GM21390 (cell line): ENCODE measurements at regions not wholly inside any gene's neighbourhood (a gene's known extent, or its start where the extent isn't known, plus 50 kb on each side); places are given as distances from the start of the nearest gene placed in this dataset.
"Not testable (repeated sequence)": the region's sequence is repeated elsewhere in the genome, so short reads cannot be mapped to it uniquely, and the experiment has no call there.

Experiments used
- ATAC-seq: cut with Tn5 transposase; IDR thresholded peaks from one replicate; pipeline ENCODE4 v1.9.1; 2021; ENCODE audit not compliant: unreplicated experiment

DNA sequence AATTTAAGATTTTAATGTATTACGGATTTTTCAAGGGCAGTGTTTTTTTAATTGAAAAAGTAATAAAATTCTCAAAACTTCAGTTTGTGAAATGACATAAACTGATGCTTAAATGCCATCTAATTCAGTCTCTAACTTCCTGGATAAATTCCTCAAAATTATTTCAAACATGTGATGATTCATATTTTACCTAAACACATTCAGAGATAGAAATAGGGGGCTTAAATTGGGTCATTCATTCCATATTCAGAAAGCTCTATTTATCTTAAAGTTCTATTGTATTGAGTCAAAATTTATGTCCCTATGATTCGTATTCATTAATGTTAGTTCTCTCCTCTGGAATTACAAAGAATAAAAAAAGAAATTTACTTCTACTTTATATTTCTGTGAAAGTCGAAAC is 713.6 kb upstream of the CHRM3 start:
- no peak for ATAC-seq

GRCh38 chr1:238672262-238672661 is 714.1 kb upstream of the CHRM3 start:
- no peak for ATAC-seq

- no peak for ATAC-seq
Observed at GRCh38 chr1:238664139-238664538, 722.2 kb upstream of the CHRM3 start.

GRCh38 chr1:238660849-238661248 is 725.5 kb upstream of the CHRM3 start:
- ATAC-seq, result no peak

DNA sequence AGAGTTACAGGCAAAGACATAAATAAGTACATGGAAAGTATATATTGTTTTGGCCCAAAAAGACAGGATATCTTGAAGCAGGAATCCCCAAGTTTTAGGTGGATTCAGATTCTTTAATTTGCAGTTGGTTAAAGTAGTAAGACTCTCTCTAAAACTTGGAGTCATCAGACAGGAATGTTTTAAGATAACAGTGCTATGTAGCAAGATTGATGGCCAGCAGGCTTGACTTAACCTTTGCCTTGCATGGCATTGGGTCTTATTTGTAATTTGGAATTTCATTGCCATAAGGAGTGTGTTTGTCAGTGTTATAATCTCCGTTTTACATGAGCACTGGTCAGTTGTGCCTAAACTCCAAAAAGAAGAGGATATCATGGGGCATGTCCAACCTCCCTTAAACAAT is 727.6 kb upstream of the CHRM3 start:
- ATAC-seq, result no peak

DNA sequence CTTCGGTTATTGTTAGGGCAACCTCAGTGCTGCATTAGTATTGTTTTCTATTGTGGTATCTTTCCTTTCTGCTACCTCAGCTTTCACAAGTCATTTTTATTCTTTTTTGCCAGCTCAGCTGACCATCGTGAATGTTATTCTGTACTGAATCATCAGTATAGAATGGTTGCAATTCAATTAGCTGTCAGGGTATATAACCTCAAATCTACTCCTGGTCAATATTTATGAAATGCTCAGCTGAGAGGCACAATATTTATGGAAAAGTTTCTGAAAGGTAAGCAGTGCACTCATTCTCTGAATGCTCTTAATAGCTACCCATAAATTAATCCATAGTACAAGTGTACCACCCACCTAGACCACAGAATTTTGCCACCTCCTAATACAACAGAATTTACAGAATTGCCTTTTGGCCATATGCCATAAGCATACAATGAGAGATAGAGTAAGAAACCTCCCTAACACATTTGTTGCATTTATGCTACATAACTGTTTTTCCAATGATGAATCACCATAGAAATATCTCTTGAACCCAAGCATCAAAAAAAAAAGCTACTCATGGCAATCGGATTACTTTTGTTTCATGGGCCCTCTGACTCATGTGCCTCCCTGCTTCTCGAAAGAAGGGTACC is 732.6 kb upstream of the CHRM3 start:
- no peak for ATAC-seq

DNA sequence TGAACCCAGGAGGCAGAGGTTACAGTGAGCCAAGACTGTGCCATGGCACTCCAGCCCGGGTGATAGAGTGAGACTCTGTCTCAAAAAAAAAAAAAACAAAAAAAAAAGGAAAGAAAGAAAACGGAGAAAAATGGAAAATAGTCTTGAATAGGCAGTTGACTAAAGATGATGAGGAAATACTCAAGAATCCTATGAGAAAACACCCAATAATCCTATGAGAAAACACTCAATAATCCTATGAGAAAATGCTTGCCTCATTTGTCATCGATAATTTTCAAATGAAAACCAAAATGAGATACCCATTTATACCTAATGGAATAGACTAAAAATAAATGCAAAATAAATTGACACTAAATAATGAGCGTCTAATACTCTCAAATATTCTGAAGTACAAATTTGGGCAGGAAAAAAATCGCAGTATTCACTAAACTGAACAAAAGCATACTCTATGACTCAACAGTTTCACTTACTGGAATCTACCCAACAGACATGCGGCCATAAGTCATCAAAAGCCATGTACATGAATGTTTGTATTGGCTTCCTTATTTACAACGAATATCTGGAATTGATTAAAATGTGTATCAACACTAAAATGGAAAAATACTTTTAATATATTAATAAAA is 733.9 kb upstream of the CHRM3 start:
- no peak for ATAC-seq

DNA sequence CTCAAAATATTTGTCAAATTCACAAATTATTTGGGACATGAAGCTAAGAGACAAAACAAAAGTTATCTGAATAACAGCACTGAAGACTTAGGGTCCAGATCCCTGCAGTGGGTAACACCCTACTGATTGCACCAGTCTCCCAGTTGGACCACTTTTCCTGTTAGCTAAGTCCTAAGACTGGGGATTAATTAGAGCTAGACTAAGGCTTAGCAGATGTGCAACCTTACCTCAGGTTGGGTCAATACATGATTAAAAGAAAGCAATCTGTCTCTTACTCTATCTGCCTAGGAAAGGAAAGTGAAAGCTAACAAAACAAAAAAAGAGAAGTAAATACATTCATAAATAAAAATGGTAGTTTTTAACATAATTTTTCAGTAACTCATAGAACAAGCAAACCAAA is 737.2 kb upstream of the CHRM3 start:
- no peak for ATAC-seq

DNA sequence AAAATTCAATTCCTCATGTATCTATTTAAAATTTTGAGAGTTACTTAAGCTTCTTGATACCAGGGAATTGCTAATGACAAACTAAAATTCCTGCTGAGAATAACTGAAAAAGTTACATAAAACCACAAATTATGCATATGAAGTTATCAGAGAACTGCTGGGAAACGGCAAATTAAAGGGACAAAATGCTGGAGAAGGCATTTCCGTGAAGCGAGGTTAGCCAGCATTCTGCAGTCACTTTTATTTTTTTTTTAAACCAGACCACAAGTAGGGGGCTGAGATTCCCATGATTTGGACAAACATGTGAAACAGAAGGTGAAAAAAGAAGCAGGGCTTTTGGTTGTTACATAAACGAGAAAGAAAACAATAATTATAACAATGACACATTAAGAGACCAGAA is 737.6 kb upstream of the CHRM3 start:
- ATAC-seq, result no peak

DNA sequence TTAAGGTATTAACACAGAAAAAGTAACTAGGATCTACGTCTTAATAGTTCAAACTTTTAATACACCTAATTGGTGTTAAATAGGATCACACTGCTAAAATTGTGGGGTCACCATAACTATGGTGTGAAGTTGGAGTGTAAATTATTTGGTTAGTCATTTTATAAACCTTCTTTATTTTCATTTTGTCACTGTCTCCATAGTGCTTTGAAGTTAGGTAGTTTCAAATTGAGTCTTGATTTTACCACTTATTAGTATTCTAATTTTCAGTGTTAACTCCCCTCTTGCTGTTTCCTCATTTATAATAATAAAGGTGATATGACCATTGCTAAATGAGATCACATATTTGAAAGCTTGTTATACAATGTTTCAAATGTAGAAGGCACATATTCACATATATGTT is 738.1 kb upstream of the CHRM3 start:
- ATAC-seq, result no peak

- no peak for ATAC-seq
Observed at GRCh38 chr1:238647877-238648276, 738.5 kb upstream of the CHRM3 start.

DNA sequence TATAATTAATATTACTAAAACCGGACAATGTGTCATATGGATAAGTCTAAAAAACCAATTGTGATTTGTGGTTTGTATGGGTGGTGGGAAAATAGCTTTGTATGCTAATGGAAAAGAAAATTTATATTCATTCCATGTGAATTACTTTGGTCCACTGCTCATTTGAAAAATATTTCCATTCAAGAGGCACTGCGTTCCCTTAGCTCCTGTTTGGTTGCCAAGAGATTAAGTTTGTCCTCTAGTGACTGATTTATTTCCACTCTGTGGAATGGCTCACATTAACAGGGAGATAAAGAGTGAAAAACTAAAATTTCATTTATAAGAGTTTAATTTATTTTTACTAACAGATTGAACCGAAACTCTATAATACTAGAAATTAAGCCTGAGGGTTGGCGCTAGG is 744.1 kb upstream of the CHRM3 start:
- ATAC-seq, result no peak

- no peak for ATAC-seq
Observed at GRCh38 chr1:238639861-238640260, 746.5 kb upstream of the CHRM3 start.

- no peak for ATAC-seq
Observed at GRCh38 chr1:238628110-238628509, 737.4 kb upstream of the ZP4 start.

GRCh38 chr1:238624776-238625175 is 734.1 kb upstream of the ZP4 start:
- no peak for ATAC-seq

DNA sequence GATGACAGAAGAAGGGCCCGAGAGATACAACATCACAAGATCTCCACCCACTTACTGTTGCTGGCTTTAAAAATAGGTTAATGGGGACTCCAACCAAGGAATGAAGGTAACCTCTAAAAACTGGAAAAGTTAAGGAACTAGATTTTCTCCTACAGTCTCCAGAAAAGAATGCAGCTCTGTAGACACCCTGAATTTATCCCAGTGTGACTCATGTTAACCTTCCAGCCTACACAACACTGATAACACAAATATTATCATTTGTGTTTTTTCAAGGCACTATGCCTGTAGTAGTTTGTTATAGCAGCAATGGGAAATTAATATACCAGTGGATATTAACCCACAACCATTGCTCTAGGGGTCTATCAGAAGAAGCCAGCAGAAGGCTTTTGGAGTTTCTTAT is 730.7 kb upstream of the ZP4 start:
- ATAC-seq, result no peak

DNA sequence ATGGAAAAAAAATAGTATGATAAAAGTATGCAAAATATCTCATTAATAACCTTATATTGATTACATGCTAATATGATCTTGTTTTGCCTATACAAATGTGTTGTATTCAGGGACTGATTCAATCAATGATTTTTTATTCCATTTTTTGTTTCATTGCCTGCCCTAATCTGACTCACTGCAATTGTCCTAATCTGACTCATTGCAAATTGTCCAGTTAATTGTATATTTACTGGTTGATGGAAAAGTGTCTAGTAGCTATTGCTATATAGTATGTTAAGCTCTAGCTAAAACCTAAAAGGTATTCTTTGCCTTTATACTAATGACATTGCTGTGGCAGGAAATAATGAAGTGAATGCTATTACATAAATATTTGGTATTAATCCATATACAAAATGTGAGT is 728.9 kb upstream of the ZP4 start:
- no peak for ATAC-seq

DNA sequence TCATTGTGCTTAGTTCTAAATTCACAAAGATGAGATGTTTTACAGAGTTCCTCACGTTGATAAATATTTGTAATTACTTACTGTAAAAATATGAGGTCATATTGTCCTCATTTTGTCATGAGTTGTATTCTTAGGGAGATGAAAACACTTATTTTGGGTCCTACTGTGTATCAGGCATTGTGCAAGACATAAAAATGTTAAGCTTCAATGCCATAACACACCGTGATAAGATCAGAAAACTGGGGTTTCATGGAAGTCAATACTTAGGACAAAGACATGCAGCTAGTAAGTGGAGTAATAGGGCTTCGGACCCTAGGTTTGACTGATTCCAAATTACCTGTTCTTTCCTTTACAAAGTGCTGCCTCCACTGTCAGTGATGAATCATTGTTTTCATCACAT is 720.7 kb upstream of the ZP4 start:
- ATAC-seq, result no peak

GRCh38 chr1:238608144-238608543 is 717.4 kb upstream of the ZP4 start:
- ATAC-seq, result no peak

GRCh38 chr1:238606896-238607295 is 716.2 kb upstream of the ZP4 start:
- no peak for ATAC-seq

GRCh38 chr1:238606457-238606856 is 715.7 kb upstream of the ZP4 start:
- ATAC-seq, result no peak

- ATAC-seq, result no peak
Observed at GRCh38 chr1:238604357-238604756, 713.6 kb upstream of the ZP4 start.

DNA sequence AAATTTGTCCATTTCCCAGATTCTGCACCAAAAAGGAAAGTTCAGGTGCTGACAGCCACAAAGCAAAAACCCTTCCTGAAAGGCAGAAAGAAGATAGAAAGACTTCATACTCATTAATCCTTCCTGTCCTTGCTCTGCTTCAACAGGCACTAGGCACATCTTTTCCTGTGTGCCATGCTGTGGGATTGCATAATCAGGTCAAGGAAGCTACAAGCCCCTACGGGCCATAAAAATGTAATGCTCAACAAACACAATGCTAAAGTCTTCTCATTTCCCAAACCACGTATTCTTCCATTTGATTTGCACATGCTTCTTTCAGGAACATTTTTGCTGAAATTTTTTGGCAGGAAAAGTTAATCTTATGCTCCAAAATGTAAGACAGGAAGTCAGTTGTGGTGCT is 710.9 kb upstream of the ZP4 start:
- not testable (repeated sequence) for ATAC-seq
